Frontal cortex (tissue), 4 donors: ENCODE measurements at regions not wholly inside any gene's neighbourhood (a gene's known extent, or its start where the extent isn't known, plus 50 kb on each side); places are given as distances from the start of the nearest gene placed in this dataset. TPM values are rescaled to one million over a fixed set of nuclear protein-coding genes. Genes with fewer than 3 reads are reported as not detected.
"Not testable (repeated sequence)": the region's sequence is repeated elsewhere in the genome, so short reads cannot be mapped to it uniquely, and the experiment has no call there.

Source experiments
- DNase-seq, 2 donors: peaks; one replicate each; pipeline ENCODE4 v3.0.0; 2012; ENCODE audit warnings: low spot score in 2 of 2
- FAIRE-seq: peaks from 2 replicates; lab custom pipeline; 2012; peaks lifted over from hg19 to GRCh38; lab: Jason Lieb, UNC
- small RNA-seq: library from RNA; depleted of rRNA; stranded (forward); fragments of <200 nt; gene quantifications from one replicate; pipeline ENCODE3, GENCODE V24; 2014
- donor health status: control.
- donor health status: control.
- donor health status: control.

GRCh38 chr1:120654114-120654513 lies 69.6 kb upstream of the NBPF26 start:
- not testable (repeated sequence) for FAIRE-seq, DNase-seq

GRCh38 chr1:120655394-120655793 lies 68.4 kb upstream of the NBPF26 start:
- not testable (repeated sequence) for DNase-seq, FAIRE-seq

- not testable (repeated sequence) for FAIRE-seq
Observed at GRCh38 chr1:120656116-120656515, 67.6 kb upstream of the NBPF26 start.

GRCh38 chr1:120657804-120658203 lies 65.9 kb upstream of the NBPF26 start:
- not testable (repeated sequence) for DNase-seq, FAIRE-seq

More at GRCh38 chr1:120656116-120656515, 67.6 kb upstream of the NBPF26 start:
- DNase-seq: not testable (repeated sequence)

- FAIRE-seq, DNase-seq: not testable (repeated sequence)
Observed at GRCh38 chr1:120658622-120659021, 65.1 kb upstream of the NBPF26 start.

GRCh38 chr1:120659133-120659532 lies 64.6 kb upstream of the NBPF26 start:
- not testable (repeated sequence) for DNase-seq, FAIRE-seq

- FAIRE-seq, DNase-seq: not testable (repeated sequence)
Observed at GRCh38 chr1:120664376-120665249, 59.1 kb upstream of the NBPF26 start.

GRCh38 chr1:120665250-120665577 lies 58.5 kb upstream of the NBPF26 start:
- FAIRE-seq, DNase-seq: not testable (repeated sequence)

- DNase-seq, FAIRE-seq: not testable (repeated sequence)
Observed at GRCh38 chr1:120668187-120668586, 55.6 kb upstream of the NBPF26 start.

Small RNA genes in the stretch of these regions (small RNA-seq; reads per million reads assigned to genes)
- not detected for gene RF00004
